ENCODE measurements at regions not wholly inside any gene's neighbourhood (a gene's known extent, or its start where the extent isn't known, plus 50 kb on each side); places are given as distances from the start of the nearest gene placed in this dataset.

GRCh38 chr6:81630719-81631118 is 121.8 kb downstream of the TENT5A start:
- TF ChIP-seq REST (IDR thresholded peaks at IDR 0.05; ENCODE audit: insufficient read depth in 1 of 2, low read depth in 2 of 2, low read length in 1 of 2) (no peak), POLR2AphosphoS5 (IDR thresholded peaks at IDR 0.05; ENCODE audit: low read depth, low read length) (no peak)
- TF ChIP-seq, protein P1, sequence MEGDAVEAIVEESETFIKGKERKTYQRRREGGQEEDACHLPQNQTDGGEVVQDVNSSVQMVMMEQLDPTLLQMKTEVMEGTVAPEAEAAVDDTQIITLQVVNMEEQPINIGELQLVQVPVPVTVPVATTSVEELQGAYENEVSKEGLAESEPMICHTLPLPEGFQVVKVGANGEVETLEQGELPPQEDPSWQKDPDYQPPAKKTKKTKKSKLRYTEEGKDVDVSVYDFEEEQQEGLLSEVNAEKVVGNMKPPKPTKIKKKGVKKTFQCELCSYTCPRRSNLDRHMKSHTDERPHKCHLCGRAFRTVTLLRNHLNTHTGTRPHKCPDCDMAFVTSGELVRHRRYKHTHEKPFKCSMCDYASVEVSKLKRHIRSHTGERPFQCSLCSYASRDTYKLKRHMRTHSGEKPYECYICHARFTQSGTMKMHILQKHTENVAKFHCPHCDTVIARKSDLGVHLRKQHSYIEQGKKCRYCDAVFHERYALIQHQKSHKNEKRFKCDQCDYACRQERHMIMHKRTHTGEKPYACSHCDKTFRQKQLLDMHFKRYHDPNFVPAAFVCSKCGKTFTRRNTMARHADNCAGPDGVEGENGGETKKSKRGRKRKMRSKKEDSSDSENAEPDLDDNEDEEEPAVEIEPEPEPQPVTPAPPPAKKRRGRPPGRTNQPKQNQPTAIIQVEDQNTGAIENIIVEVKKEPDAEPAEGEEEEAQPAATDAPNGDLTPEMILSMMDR (IDR thresholded peaks at IDR 0.05), result no peak
